ENCODE measurements at regions not wholly inside any gene's neighbourhood (a gene's known extent, or its start where the extent isn't known, plus 50 kb on each side); places are given as distances from the start of the nearest gene placed in this dataset.

GRCh38 chr1:218845589-218845988 is 328.1 kb upstream of the LYPLAL1 start:
- POLR2A ChIA-PET = no interaction called here
- Histone ChIP-seq H2AFZ (ENCODE audit: low read depth, low read length) (no peak overlapping the region), H4K20me1 (replicated peaks; ENCODE audit: control insufficient read depth, insufficient read depth, low read length) (no peaks in the 10 kb centered on the region), H3K9ac (ENCODE audit: insufficient read depth in 1 of 2, low read depth in 2 of 2, low read length in 2 of 2) (no peak overlapping the region), H3K79me2 (ENCODE audit: control insufficient read depth, insufficient read depth, low read length) (no peaks in the 10 kb centered on the region), H3K36me3 (ENCODE audit: control insufficient read depth, insufficient read depth, low read length) (no peaks in the 10 kb centered on the region), H3K27me3 (ENCODE audit: control insufficient read depth in 2 of 2, insufficient read depth in 2 of 2, low read length in 2 of 2) (no peaks in the 10 kb centered on the region), H3K9me3 (replicated peaks; ENCODE audit: control insufficient read depth, insufficient read depth, low read depth, low read length) (no peaks in the 10 kb centered on the region; the same call in 1 of the 2 replicates), H3K4me2 (ENCODE audit: insufficient read depth, low read length) (no peak overlapping the region), H3K9me1 (ENCODE audit: control insufficient read depth, insufficient read depth, low read length) (no peaks in the 10 kb centered on the region), H3K4me3 (no peak overlapping the region), H3K4me1 (replicated peaks in 1 of 2; ENCODE audit: control insufficient read depth in 2 of 2, insufficient read depth in 2 of 2, low read length in 2 of 2) (no peaks in the 10 kb centered on the region), H3K27ac (ENCODE audit: extremely low read depth, low read depth, low read length) (no peak overlapping the region)
- in situ Hi-C loops (cut with MboI) (no loop called here), intact Hi-C loops (cut with micrococcal nuclease) (no loop called here)
- FAIRE-seq (no peak), ATAC-seq (no peak), DNase-seq (ENCODE audit: extremely low read depth in 1 of 4, low spot score in 3 of 4) (no peak)
- WGBS (ENCODE audit: insufficient coverage, low coverage, missing lambda C conversion rate) = 0% methylated on average over 1 of the region's 1 CpG
- BruUV-seq (replicated peaks) = no TSS peak
- CTCF ChIA-PET (ENCODE audit: low intra/inter-chr PET ratio) = no interaction called here
- no peak for TF ChIP-seq MTA2 (IDR thresholded peaks at IDR 0.05; ENCODE audit: low read depth)
- TF ChIP-seq RFX7 (CRISPR knock-in tag; IDR thresholded peaks at IDR 0.05) = no peak
- TF ChIP-seq PHF20 (IDR thresholded peaks at IDR 0.05; ENCODE audit: partially characterized antibody) = no peak
- no peak for TF ChIP-seq ZNF274 (IDR thresholded peaks at IDR 0.05; ENCODE audit: borderline replicate concordance, low read depth, low read length)
- no peak for TF ChIP-seq ZBED1 (IDR thresholded peaks at IDR 0.05)
- TF ChIP-seq ZBTB33 (CRISPR knock-in tag; IDR thresholded peaks at IDR 0.05) = no peak
- no peak for TF ChIP-seq OTX1 (CRISPR knock-in tag; IDR thresholded peaks at IDR 0.05)
- no peak for TF ChIP-seq ARNT (IDR thresholded peaks at IDR 0.05)
- TF ChIP-seq CREB3 (tag; conservative IDR thresholded peaks at IDR 0.05; ENCODE audit: low read depth) = no peak
- TF ChIP-seq E2F8 (IDR thresholded peaks at IDR 0.05; ENCODE audit: low read depth, partially characterized antibody) = no peak
- TF ChIP-seq SMAD1 (IDR thresholded peaks at IDR 0.05; ENCODE audit: low read depth, low read length, partially characterized antibody) = no peak
- no peak for TF ChIP-seq HES1 (IDR thresholded peaks at IDR 0.05; ENCODE audit: low read depth)
- no peak for TF ChIP-seq ZNF253 (CRISPR knock-in tag; conservative IDR thresholded peaks at IDR 0.05)
- TF ChIP-seq TOE1 (IDR thresholded peaks at IDR 0.05; ENCODE audit: borderline replicate concordance) = no peak
- TF ChIP-seq TOE1 (CRISPR knock-in tag; IDR thresholded peaks at IDR 0.05; ENCODE audit: borderline replicate concordance, low read depth) = no peak
- TF ChIP-seq ELF2 (CRISPR knock-in tag; IDR thresholded peaks at IDR 0.05) = no peak
- no peak for TF ChIP-seq MAX (CRISPR knock-in tag; IDR thresholded peaks at IDR 0.05)
- no peak for TF ChIP-seq CBFA2T2 (conservative IDR thresholded peaks at IDR 0.05)
